ENCODE measurements at regions not wholly inside any gene's neighbourhood (a gene's known extent, or its start where the extent isn't known, plus 50 kb on each side); places are given as distances from the start of the nearest gene placed in this dataset.

DNA sequence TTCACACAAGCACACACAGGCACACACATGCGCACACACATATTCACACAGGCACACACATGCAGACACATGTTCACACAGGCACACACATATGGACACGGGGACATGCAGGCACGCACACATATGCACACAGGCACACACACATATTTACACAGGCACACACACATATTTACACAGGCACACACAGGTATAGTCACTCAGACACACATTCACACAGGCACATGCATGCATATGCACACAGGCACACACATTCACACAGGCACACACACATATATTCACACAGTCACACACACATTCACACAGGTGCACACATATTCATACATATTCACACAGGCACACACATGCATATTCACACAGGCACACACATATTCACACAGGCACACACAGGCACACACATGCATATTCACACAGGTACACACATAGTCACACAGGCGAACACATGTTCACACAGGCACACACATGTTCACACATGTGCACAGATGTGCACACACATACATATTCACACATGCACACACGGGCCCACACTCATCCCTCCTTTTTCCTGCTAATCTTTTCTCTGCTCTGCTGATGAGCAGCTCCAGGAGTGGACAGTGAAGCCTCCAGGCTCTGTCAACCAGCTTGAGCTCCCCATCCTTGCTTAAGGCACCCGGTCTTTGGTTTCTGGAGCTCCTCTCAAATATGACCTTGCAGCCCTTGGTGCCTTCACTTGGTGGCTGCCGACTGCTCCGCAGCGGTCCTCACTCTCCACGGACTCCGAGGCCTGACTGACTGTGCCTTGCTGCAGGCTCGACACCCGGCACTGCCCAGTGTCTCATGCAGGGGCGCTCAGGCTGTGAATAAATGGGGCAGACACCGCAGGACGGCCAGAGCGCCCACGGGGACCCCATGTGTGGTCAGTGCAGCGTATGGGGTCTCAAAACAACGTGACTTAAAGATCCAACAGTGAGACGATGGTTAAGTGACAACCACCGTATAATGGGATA is 581.2 kb upstream of the MGMT start:
- TF ChIP-seq, protein P1, sequence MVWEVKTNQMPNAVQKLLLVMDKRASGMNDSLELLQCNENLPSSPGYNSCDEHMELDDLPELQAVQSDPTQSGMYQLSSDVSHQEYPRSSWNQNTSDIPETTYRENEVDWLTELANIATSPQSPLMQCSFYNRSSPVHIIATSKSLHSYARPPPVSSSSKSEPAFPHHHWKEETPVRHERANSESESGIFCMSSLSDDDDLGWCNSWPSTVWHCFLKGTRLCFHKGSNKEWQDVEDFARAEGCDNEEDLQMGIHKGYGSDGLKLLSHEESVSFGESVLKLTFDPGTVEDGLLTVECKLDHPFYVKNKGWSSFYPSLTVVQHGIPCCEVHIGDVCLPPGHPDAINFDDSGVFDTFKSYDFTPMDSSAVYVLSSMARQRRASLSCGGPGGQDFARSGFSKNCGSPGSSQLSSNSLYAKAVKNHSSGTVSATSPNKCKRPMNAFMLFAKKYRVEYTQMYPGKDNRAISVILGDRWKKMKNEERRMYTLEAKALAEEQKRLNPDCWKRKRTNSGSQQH (CRISPR knock-in tag; IDR thresholded peaks at IDR 0.05; ENCODE audit: low read depth), result no peak
- TF ChIP-seq, protein P2, sequence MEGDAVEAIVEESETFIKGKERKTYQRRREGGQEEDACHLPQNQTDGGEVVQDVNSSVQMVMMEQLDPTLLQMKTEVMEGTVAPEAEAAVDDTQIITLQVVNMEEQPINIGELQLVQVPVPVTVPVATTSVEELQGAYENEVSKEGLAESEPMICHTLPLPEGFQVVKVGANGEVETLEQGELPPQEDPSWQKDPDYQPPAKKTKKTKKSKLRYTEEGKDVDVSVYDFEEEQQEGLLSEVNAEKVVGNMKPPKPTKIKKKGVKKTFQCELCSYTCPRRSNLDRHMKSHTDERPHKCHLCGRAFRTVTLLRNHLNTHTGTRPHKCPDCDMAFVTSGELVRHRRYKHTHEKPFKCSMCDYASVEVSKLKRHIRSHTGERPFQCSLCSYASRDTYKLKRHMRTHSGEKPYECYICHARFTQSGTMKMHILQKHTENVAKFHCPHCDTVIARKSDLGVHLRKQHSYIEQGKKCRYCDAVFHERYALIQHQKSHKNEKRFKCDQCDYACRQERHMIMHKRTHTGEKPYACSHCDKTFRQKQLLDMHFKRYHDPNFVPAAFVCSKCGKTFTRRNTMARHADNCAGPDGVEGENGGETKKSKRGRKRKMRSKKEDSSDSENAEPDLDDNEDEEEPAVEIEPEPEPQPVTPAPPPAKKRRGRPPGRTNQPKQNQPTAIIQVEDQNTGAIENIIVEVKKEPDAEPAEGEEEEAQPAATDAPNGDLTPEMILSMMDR (CRISPR knock-in tag; IDR thresholded peaks at IDR 0.05), result no peak
- TF ChIP-seq NCOA1 (CRISPR knock-in tag; IDR thresholded peaks at IDR 0.05) (no peak), POLR2A (IDR thresholded peaks at IDR 0.05; ENCODE audit: insufficient read depth in 1 of 2, low read depth in 2 of 2, low read length in 2 of 2) (no peak), ZNF431 (CRISPR knock-in tag; IDR thresholded peaks at IDR 0.05; ENCODE audit: borderline replicate concordance, low read depth) (no peak), BRCA1 (CRISPR knock-in tag; IDR thresholded peaks at IDR 0.05) (no peak)
- TF ChIP-seq, protein P3, sequence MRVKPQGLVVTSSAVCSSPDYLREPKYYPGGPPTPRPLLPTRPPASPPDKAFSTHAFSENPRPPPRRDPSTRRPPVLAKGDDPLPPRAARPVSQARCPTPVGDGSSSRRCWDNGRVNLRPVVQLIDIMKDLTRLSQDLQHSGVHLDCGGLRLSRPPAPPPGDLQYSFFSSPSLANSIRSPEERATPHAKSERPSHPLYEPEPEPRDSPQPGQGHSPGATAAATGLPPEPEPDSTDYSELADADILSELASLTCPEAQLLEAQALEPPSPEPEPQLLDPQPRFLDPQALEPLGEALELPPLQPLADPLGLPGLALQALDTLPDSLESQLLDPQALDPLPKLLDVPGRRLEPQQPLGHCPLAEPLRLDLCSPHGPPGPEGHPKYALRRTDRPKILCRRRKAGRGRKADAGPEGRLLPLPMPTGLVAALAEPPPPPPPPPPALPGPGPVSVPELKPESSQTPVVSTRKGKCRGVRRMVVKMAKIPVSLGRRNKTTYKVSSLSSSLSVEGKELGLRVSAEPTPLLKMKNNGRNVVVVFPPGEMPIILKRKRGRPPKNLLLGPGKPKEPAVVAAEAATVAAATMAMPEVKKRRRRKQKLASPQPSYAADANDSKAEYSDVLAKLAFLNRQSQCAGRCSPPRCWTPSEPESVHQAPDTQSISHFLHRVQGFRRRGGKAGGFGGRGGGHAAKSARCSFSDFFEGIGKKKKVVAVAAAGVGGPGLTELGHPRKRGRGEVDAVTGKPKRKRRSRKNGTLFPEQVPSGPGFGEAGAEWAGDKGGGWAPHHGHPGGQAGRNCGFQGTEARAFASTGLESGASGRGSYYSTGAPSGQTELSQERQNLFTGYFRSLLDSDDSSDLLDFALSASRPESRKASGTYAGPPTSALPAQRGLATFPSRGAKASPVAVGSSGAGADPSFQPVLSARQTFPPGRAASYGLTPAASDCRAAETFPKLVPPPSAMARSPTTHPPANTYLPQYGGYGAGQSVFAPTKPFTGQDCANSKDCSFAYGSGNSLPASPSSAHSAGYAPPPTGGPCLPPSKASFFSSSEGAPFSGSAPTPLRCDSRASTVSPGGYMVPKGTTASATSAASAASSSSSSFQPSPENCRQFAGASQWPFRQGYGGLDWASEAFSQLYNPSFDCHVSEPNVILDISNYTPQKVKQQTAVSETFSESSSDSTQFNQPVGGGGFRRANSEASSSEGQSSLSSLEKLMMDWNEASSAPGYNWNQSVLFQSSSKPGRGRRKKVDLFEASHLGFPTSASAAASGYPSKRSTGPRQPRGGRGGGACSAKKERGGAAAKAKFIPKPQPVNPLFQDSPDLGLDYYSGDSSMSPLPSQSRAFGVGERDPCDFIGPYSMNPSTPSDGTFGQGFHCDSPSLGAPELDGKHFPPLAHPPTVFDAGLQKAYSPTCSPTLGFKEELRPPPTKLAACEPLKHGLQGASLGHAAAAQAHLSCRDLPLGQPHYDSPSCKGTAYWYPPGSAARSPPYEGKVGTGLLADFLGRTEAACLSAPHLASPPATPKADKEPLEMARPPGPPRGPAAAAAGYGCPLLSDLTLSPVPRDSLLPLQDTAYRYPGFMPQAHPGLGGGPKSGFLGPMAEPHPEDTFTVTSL (CRISPR knock-in tag; IDR thresholded peaks at IDR 0.05; ENCODE audit: borderline replicate concordance), result no peak
- TF ChIP-seq, protein P4, sequence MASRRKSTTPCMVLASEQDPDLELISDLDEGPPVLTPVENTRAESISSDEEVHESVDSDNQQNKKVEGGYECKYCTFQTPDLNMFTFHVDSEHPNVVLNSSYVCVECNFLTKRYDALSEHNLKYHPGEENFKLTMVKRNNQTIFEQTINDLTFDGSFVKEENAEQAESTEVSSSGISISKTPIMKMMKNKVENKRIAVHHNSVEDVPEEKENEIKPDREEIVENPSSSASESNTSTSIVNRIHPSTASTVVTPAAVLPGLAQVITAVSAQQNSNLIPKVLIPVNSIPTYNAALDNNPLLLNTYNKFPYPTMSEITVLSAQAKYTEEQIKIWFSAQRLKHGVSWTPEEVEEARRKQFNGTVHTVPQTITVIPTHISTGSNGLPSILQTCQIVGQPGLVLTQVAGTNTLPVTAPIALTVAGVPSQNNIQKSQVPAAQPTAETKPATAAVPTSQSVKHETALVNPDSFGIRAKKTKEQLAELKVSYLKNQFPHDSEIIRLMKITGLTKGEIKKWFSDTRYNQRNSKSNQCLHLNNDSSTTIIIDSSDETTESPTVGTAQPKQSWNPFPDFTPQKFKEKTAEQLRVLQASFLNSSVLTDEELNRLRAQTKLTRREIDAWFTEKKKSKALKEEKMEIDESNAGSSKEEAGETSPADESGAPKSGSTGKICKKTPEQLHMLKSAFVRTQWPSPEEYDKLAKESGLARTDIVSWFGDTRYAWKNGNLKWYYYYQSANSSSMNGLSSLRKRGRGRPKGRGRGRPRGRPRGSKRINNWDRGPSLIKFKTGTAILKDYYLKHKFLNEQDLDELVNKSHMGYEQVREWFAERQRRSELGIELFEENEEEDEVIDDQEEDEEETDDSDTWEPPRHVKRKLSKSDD (CRISPR knock-in tag; IDR thresholded peaks at IDR 0.05; ENCODE audit: low read depth), result no peak
- TF ChIP-seq, protein P5, sequence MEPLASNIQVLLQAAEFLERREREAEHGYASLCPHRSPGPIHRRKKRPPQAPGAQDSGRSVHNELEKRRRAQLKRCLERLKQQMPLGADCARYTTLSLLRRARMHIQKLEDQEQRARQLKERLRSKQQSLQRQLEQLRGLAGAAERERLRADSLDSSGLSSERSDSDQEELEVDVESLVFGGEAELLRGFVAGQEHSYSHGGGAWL (CRISPR knock-in tag; IDR thresholded peaks at IDR 0.05), result no peak
- TF ChIP-seq, protein P6, sequence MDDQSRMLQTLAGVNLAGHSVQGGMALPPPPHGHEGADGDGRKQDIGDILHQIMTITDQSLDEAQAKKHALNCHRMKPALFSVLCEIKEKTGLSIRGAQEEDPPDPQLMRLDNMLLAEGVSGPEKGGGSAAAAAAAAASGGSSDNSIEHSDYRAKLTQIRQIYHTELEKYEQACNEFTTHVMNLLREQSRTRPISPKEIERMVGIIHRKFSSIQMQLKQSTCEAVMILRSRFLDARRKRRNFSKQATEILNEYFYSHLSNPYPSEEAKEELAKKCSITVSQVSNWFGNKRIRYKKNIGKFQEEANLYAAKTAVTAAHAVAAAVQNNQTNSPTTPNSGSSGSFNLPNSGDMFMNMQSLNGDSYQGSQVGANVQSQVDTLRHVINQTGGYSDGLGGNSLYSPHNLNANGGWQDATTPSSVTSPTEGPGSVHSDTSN (CRISPR knock-in tag; IDR thresholded peaks at IDR 0.05; ENCODE audit: borderline replicate concordance), result no peak

All from HepG2 (cell line).